GM23338 (cell line): ENCODE measurements at regions not wholly inside any gene's neighbourhood (a gene's known extent, or its start where the extent isn't known, plus 50 kb on each side); places are given as distances from the start of the nearest gene placed in this dataset.

Source experiments
- CTCF ChIP-seq, 2 experiments: fragments of 200-600 bp in 1 of 2; sonication (generic) in 1 of 2; conservative IDR thresholded peaks; 2 replicates each; pipeline versions ENCODE4 v1.5.1 to v1.6.1; 2016 to 2017; ENCODE audit warnings: antibody characterized with exemption in 2 of 2, low read depth in 2 of 2, mild to moderate bottlenecking in 2 of 2, moderate library complexity in 1 of 2
- ETS1 ChIP-seq: IDR thresholded peaks from 2 replicates; pipeline ENCODE4 v1.6.1; 2016; ENCODE audit warnings: antibody characterized with exemption
- EZH2 ChIP-seq: fragments of 200-600 bp; sonication (generic); IDR thresholded peaks from one replicate; pipeline ENCODE4 v1.8.0; 2017; ENCODE audit warnings: antibody characterized with exemption, mild to moderate bottlenecking, low read depth; ENCODE audit not compliant: unreplicated experiment
- EZH2phosphoT487 ChIP-seq: fragments of 200-600 bp; sonication (generic); IDR thresholded peaks from one replicate; pipeline ENCODE4 v1.8.1; 2018; ENCODE audit warnings: antibody characterized with exemption; ENCODE audit not compliant: unreplicated experiment
- POLR2AphosphoS5 ChIP-seq: IDR thresholded peaks from 2 replicates; pipeline ENCODE4 v1.6.1; 2016; ENCODE audit warnings: antibody characterized with exemption, low read depth
- TF ChIP-seq, protein P1 (sequence below): IDR thresholded peaks from one replicate; pipeline ENCODE4 v1.6.1; 2018; ENCODE audit warnings: antibody characterized with exemption; ENCODE audit not compliant: unreplicated experiment

- TF ChIP-seq CTCF (conservative IDR thresholded peaks at IDR 0.05; ENCODE audit: low read depth in 2 of 2): no peak
- no peak for TF ChIP-seq EZH2phosphoT487
- no peak for TF ChIP-seq ETS1
- no peak for TF ChIP-seq EZH2
- TF ChIP-seq, protein P1, sequence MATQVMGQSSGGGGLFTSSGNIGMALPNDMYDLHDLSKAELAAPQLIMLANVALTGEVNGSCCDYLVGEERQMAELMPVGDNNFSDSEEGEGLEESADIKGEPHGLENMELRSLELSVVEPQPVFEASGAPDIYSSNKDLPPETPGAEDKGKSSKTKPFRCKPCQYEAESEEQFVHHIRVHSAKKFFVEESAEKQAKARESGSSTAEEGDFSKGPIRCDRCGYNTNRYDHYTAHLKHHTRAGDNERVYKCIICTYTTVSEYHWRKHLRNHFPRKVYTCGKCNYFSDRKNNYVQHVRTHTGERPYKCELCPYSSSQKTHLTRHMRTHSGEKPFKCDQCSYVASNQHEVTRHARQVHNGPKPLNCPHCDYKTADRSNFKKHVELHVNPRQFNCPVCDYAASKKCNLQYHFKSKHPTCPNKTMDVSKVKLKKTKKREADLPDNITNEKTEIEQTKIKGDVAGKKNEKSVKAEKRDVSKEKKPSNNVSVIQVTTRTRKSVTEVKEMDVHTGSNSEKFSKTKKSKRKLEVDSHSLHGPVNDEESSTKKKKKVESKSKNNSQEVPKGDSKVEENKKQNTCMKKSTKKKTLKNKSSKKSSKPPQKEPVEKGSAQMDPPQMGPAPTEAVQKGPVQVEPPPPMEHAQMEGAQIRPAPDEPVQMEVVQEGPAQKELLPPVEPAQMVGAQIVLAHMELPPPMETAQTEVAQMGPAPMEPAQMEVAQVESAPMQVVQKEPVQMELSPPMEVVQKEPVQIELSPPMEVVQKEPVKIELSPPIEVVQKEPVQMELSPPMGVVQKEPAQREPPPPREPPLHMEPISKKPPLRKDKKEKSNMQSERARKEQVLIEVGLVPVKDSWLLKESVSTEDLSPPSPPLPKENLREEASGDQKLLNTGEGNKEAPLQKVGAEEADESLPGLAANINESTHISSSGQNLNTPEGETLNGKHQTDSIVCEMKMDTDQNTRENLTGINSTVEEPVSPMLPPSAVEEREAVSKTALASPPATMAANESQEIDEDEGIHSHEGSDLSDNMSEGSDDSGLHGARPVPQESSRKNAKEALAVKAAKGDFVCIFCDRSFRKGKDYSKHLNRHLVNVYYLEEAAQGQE: no peak
- TF ChIP-seq POLR2AphosphoS5: no peak
These were observed 514.0 kb upstream of the TMPO start for GRCh38 chr12:98001430-98001829.
